ENCODE measurements at regions not wholly inside any gene's neighbourhood (a gene's known extent, or its start where the extent isn't known, plus 50 kb on each side); places are given as distances from the start of the nearest gene placed in this dataset.

DNA sequence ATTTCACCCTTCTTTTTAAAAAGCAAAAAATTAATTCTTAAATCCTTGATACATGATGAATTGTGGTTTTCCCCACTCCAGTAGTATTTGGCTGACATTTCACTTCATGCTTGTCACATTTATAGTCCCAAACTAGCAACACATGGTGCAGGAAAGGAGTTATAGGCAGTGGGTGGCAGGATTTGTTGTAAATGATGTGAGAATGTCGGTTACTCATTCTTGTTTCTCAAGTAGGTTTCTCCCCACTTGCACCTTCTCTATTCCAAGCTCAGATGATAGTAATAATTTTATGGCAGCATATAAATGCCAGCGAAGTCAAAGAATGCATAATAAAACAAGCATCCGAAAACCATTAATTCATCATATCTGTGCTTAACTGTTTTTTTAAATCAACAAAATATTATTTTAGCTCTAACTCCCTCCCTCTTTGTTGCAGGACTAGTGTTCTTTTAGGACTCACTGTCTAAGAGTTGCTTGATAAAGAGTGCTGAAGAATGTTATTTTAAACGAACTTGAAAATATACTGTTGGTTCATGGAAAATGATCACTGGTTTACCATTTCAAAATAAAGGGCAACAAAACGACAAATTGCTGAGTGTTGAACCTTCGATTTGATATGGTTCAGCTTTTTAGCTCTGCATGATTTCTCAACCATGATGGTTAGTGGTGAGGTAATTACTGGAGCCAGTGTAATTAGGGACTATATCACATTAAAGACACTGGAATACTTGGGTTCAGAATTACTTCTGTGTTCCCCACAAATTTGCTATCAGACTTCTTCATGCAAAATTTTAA lies 88.1 kb upstream of the ADAMTSL1 start:
- no peak for DNase-seq (ENCODE audit: low read depth in 3 of 3)

DNA sequence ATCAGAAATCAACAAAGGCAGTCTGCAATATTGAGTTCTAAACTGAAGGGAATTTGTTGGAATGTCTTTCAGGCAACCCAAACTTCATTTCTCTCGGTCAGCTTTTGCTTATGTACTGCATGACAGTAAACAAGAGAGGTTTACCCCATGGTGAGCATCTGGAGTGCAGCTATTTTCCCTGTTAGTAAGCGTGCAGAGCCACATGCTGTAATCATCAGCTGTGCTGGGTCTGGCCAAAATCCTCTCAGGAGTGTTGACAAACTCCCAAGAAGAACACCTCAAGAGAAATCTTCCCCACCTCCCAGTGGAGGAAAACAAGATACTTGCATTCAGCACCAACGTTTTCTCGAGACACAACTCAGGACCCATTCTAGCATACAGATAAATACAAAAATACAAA lies 83.6 kb upstream of the ADAMTSL1 start:
- DNase-seq (ENCODE audit: low read depth in 3 of 3), result no peak

DNA sequence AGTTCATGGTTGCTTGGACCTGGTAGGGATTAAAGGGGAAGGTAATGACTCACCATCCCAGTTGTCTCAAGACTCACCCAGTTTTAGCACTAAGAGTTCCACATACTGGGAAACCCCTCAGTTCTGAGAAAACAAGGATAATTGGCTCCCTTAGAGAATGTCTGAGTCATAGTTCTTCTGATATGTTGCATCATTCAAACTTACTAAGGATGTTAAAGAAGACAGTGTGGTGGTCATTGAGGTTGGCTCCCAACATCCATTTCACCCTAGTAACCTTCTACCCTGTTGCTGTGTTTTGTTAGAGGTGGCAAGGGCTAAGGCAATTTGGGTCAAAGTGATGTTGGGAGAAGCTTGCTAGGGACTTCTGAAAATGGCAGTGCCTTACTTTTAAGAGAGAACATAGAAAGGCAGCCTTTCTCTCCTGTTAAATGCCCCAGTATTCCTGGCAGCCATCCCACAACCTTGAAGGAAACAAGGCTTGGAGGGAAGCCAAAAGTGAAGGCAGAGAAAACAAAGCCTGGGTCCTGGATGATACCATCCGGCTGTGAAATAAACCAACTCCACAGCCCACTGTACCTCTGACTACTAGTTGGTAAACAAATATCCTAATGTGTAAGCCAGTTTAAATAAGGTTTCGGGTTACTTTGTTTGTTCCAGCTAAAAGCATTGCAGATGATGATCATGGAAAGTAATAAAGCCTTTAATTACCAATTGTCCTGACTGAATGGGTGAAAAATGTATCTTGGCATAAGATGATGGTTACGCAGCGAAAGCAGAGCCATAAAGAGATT lies 80.4 kb upstream of the ADAMTSL1 start:
- DNase-seq (ENCODE audit: low read depth in 3 of 3), result no peak

DNA sequence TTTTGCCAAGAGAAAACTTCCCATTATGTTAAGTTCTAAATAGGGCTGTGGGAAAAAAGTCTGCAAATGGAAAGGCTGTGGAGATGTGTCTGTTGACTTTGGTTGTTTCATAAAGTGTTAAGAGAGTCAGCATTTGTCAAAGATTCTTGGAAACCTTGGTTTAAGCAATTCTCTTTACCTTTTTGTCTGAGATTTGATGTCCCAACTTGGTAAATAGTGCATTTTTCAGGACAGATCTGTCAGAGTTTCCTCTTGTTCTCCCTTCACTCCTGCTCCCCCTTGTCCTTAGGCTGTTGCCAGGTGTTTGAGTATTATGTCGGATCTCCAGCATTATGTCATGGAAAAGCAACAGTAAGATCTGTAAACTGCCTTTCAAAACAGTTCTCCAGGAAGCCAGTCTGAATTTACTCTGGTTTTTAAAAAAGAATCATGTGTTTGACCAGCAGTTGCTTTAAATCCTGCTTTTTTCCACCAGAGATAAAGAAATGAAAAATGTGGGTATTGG lies 79.1 kb upstream of the ADAMTSL1 start:
- DNase-seq (ENCODE audit: low read depth in 3 of 3), result no peak

DNA sequence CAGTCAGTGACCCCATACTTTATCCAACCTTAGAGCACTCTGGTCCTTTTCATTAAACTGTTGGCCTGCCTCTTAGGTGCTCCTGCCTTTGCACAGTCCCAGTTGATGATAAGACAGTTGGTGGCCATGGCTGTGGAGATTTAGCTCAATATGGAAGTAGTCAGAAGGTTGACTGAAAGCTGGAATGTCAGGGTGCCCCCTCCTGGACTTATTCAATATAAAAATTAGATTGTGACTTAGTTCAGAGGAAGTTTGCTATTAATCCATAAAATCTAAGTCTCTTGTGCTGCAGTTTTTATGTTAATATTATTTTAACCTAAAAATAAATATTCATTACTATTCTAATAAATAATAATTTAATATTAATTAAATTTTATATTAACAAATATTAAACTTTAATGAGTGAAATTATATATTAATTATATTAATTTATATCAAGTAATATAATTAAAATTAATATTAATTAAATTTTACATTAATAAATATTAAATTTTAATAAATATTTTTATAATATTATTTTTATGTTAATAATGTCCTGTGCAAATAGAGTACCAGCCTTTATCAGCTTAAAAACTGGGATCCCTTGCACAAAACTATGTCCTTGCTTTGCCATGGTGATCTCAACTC lies 77.7 kb upstream of the ADAMTSL1 start:
- DNase-seq (ENCODE audit: low read depth in 3 of 3), result no peak

DNA sequence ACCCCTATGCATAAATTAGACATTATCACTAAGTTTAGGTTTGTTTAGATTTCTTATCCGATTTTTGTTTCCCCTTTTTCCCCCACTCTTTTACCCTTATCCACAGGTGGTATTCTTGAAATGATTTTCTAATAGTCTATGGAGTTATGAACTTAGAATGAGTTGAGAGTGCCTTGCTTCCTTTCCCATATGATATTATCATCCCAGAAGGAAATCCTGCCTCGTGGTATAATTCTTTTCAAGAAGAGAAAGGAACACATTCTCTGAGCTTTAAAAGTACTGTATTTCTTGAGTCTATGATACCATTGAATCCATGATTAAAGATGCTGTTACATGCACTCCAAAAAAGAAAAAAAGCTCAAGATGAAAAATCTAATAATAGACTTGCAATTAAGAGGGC lies 76.9 kb upstream of the ADAMTSL1 start:
- no peak for DNase-seq (ENCODE audit: low read depth in 3 of 3)

GRCh38 chr9:18398038-18398437 lies 75.9 kb upstream of the ADAMTSL1 start:
- no peak for DNase-seq (ENCODE audit: low read depth in 3 of 3)

- DNase-seq (ENCODE audit: low read depth in 3 of 3), result no peak
Observed at GRCh38 chr9:18404434-18405029, 69.4 kb upstream of the ADAMTSL1 start.

GRCh38 chr9:18405240-18405639 lies 68.7 kb upstream of the ADAMTSL1 start:
- DNase-seq (ENCODE audit: low read depth in 3 of 3), result no peak

- no peak for DNase-seq (ENCODE audit: low read depth in 3 of 3)
Observed at GRCh38 chr9:18410983-18411382, 63.0 kb upstream of the ADAMTSL1 start.

- no peak for DNase-seq (ENCODE audit: low read depth in 3 of 3)
Observed at GRCh38 chr9:18421391-18421790, 52.6 kb upstream of the ADAMTSL1 start.

GRCh38 chr9:18422296-18423036 lies 51.5 kb upstream of the ADAMTSL1 start:
- DNase-seq (ENCODE audit: low read depth in 3 of 3), result no peak

GRCh38 chr9:18423791-18424531 lies 50.0 kb upstream of the ADAMTSL1 start:
- DNase-seq (ENCODE audit: low read depth in 3 of 3), result no peak

Data from stimulated activated CD4-positive, alpha-beta T cell treated with anti-CD3 and anti-CD28 coated beads, TNF-alpha, amount 100 ng/mL, for 24 hours (primary cell).